Left kidney (tissue), 1 donor: ENCODE measurements at regions not wholly inside any gene's neighbourhood (a gene's known extent, or its start where the extent isn't known, plus 50 kb on each side); places are given as distances from the start of the nearest gene placed in this dataset.

Experiments used
- DNase-seq: peaks from one replicate; pipeline ENCODE4 v3.0.0-alpha.2; 2013

DNA sequence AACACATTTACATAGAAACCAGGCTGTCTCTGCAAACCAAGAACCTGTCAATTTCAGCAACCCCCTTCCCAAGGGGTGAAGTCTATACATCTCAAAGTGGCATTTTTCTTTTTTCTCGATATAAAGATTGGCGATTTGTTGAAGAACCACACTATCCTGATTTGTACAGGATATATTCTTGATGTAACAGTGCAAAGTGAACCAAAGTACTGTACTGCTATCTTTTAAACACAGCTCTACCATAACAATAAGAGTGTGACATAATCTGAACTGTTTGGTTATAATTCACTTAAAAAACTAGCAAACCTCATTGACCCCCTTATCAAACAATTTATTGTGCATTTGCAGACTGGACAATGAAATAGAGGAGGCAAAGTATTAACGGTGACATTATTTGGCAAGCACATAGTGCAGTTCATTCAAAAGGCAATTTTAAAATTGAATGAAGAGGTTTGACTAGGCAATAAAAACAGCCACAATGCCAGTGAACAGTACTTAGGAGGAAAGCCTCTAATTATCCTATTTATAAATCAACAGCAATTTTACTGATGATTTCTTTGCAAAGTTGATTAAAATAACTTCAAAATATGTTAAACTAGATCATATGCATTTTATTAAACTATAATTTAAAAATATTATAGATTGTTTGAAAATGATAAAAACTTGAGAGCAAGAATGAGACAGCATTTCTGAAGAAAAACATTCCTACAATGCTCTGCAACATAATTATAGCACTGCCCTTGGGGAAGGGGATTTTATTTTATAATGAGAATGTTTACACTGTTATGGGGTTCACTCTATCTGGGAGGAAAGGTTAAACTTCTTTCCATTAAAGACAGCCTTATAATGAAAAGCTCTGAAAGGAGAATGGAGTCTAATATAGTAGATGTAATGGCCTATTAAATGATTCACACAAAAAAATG, 440.9 kb downstream of the ZEB2 start:
- peak; percentile 26 for DNase-seq

DNA sequence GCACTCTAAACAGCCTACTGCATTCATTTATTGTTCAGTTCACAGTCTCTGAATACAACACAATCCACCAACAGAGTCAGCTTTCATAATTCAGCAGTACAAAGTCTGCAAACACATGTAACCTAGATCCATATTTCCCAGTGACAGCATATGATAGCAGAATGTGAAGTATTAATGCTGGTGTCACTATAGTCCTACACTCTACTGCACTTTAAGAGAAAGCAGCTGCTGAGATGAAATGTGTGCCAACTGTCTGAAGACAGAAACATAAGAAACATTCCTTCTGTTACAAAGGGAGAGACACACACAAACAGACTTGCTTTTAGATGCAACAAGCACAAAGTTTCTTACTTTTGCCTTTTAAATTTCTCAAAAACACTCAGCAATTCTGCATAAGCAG, 441.8 kb downstream of the ZEB2 start:
- peak; percentile 71 for DNase-seq

DNA sequence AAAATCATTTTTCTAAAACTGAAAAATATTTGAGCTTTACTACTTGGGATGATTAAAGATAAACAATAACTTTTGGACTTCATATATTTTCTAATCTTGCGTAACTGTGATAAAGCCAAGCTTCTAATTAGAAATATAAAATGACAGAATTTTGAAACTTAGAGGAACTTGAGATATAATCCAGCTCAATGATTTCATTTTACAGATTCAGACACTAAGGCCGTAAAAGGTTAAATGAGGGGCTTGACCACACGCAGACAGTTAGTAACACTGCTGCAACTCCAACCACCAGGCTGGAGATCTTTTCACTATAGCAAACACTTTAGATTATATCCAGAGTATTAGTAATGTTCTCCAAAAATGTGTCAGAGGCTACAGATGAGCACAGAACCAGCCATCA, 445.5 kb downstream of the ZEB2 start:
- DNase-seq, result no peak

DNA sequence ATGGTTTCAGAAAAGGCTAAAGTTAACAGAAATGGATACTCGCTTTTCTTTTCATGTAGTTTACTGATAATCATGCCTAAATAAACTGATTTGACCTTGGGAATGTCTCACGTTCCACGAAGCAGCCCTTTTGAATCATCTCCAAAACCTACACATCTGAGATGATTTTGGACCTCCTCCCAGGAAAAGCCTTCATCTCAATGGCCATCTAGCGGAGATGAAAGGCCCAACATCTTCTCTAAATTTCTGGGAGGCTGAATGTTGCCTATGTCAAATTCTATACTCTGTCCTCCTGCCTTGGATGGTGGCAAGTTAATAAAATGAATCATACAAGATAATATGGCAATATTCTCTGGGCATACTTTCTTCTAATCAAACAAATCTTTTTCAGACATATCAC, 448.5 kb downstream of the ZEB2 start:
- peak; percentile 31 for DNase-seq

DNA sequence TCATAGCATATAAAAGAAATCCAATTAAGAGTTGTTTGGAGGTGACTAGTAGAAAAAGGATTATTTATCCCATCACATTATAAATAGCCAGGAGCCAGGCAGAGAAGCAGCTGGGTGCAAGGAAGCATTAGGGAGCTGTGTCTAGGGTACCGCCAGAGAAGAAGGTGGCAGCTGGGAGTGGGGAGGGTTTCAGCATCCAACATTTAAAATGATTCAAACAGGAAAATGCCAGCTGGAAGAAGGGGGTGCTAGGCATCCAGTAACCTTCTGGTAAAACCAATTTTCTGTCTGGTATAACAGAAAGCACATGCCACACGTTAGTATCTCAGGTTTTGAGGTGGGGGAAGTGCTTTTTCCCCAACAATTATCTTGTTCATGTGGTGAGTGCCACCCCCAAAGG, 452.4 kb downstream of the ZEB2 start:
- no peak for DNase-seq

DNA sequence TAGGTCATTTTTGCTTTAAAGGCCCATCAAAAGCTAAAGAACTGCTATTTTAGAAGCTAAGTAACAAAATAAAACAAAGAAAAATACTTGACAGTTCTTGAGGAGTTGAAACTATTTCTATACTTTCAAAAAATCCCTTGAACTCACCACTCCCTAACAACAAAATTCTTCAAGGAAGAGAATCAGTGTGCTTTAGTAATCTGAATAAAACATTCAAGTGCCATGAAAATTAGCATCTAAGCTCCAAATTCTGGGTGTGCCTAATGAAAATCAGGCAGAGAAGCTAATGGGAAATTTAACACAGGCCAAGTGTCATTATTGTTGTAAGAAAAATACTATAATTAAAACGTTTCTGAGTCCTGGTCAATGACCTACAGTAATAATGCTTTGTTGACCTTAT, 456.3 kb downstream of the ZEB2 start:
- DNase-seq, result no peak

DNA sequence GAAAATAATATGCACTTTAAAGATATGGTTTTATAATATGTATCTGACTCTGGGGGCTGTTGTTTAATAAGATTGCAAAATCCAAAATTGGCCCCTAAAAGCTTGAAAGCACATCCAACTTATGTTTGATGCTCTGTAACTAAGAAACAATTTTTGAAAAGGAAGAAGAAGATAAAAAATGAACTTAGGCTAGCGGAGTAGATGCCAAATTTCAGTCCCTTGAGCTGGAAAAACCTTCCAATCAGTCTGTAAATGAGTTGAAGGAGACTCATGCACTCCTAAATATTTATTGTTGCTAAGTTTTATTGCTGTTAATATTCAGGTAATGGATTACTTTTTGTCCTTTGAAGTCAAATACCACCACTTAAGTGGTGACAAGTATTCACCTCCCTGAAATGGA, 465.0 kb downstream of the ZEB2 start:
- DNase-seq, result no peak

DNA sequence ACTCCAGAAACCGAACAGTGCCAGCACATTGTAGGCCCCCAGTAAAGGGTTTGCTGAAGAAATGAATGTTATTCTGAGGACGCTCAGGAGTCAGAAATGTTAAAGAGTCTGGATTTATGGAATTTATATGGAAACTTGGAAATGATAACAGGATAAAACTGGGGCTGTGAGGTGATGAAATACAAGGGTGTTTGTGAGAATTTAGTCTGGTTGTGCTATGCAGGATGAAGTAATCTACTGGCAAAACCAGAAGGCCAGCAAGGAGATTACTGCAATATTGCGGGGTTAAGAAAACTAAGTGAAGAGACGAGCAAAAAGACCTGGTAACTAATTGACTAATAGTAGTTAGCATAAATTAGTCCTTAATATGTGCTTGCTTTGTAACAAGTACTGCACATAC, 467.8 kb downstream of the ZEB2 start:
- no peak for DNase-seq

DNA sequence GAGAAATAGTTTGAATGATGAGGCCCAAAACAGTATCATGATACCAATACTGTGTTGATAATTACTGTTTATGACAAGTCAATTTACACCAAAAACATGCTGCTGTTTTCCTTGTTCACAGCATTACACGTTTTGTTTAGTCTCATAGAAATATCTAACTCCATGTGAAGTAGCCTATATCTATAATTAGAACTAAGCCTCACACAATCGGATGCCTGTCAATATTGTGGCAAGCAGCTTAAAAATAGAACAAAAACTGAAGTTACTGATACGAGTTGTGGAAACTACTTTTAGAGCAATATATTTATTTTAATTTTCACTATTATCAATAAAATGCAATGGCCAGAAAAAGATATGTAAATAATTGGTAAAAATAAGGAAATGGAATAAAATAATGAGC, 470.8 kb downstream of the ZEB2 start:
- no peak for DNase-seq

DNA sequence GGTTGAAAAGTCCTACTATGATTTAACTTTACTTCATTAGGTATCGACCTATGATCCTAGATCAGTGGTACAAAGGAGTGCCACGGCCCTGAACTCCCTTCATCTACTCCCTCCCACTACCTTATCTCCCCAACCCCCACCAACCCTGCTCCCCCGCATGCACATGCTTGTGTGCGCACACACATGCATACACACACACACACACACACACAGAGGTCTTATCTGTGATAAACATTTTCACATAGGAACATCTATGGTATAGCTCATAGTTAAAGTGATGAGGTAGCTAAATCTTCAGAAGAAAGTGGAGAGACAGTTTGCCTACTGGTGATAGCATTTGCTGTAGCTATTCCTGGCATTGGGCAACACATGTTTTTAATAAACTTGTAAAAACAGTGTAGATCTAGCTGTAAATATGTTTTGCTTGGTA, 471.3 kb downstream of the ZEB2 start:
- no peak for DNase-seq

DNA sequence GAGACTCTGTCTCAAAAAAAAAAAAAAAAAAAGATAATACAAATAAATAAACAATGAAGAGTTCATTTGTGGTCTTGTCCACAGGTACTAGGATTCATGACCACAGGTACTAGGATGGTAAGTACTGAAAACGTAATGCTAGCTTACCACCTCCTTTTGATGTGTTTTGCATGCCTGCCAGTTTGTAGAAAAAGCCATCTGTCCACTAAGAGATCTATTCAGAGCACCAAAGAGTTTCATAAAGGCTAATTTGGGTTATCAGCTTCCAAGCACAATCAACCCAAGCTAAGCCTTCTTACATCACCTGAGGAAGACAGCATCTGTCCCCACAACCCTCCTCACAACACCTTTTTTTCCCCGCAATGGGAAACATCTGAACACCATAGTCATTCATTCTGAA, 477.2 kb downstream of the ZEB2 start:
- DNase-seq, result no peak

DNA sequence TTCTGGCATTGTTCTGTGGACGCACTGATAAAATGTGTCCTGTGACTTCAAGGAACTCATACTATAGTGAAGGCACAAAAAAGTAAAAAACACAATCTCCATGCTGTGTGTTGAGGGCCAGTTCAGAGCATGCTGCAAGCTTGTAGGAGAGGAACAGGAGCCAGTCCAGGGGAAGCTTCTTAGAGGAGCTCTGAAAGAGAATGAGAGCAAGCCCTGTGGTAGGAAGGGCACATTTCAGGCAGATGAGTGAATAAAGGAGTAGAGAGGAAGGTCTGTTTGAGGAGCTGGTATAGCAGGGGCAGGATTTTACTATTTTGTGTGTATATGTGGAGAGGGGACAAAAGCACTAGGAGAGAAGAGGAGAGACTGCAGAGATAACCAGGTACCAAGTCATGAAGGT, 478.3 kb downstream of the ZEB2 start:
- DNase-seq, result no peak

DNA sequence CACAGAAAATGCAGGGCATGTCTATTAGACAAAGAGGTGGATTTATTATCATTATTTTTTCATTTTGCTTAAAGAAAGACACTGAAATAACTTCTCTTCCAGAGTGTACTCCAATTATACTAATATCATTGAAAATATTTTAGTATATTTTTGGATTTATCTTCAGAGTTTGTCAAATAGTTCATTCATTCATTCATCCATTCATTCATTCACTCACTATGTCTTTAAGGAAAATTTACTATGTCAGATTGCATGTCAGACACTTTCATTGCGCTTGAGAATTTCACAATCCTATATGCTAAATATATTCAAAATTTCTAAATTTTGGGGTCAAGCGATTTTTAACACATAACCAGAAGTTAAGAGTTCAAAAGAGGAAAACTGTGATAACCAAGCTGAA, 479.1 kb downstream of the ZEB2 start:
- DNase-seq, result no peak

DNA sequence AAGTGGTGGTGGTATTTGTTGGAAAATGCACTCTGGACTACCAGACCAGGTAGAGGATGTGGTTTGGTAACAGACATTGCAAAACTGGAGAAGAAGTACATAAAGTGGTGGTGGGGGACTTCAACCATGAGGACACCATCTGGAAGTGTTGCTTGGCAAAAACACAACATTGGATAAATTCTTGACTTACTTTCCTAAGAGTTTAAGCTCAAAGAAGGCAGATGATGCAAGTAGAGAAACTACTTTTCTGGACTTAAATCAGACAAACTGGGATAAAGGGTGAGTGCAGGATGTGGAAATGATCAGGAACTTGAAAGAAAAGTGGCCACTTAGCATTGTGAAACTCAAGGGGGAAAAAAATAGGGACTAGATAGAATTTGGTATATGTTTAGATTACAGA, 487.4 kb downstream of the ZEB2 start:
- no peak for DNase-seq

DNA sequence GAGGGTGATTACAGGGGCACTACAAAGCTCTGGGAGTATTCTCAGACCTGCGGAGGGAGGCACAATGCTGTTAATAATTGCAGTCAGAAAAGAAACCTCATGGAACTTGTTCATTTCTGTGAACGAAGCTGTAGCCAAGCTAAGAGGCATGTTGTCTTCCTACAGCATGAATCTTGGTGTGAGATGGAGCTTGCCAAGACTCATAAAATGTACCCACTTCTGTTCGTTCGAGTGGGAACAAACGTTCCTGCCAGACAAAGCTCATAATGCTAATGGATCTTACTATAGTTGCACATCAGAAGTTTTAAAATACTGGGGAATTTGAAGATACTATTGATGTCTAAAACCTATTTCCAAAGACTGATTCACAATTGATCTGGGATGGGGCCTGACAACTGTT, 489.1 kb downstream of the ZEB2 start:
- DNase-seq, result no peak

DNA sequence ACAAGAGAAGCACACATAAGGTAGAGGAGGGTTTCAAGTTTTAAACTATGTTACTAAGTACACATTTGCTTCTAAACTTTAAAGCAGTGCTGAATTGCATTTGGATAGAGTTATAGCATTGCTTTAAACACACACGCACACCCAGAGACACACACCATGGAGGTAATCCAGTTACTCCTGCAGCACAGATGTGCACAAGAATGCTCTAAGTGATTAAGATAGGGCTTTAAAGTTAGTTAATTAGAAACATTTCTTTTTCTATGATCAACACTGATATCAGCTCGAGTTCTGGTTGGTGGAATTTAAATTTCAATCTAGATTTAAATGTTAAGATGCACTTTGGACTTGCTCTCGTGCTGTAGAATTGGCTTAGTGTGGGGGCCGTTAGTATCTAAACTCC, 492.3 kb downstream of the ZEB2 start:
- no peak for DNase-seq

DNA sequence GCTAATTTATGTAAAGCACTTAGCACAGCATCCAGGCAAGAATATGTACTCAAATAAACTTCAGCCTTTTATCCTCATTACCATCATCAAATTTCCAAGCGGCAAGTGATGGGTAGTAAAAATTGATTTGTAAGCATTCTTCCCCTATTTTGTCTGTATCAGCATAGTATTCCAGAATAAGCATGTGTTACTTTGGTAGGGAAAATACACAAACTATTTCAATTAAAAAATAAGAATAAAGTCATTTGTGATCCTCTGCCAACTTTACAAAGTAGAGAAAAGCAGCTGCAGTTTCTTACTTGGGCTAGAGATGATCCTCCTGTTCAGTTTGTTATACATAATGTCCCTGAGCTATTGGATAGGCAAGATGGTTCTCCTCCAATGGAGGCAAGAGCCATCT, 493.2 kb downstream of the ZEB2 start:
- peak; percentile 17 for DNase-seq

DNA sequence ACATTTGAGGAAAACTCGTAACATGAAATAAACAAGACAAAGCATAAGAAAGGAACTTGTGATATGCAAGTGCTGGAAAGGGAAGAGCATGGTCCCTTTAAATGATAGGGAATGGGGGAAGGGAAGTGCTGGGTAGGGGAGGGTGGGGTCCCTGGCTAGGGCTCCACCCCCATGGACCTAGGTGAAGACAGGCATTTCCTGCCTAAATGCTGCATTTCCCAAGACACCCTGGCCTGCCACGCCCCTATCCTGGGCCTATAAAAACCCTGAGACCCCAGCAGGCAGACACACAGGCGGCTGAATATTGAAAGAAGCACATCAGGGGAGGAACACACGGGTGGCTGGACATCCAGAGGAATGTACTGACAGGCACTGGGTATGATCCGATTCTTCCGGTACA, 499.9 kb downstream of the ZEB2 start:
- DNase-seq, result no peak

DNA sequence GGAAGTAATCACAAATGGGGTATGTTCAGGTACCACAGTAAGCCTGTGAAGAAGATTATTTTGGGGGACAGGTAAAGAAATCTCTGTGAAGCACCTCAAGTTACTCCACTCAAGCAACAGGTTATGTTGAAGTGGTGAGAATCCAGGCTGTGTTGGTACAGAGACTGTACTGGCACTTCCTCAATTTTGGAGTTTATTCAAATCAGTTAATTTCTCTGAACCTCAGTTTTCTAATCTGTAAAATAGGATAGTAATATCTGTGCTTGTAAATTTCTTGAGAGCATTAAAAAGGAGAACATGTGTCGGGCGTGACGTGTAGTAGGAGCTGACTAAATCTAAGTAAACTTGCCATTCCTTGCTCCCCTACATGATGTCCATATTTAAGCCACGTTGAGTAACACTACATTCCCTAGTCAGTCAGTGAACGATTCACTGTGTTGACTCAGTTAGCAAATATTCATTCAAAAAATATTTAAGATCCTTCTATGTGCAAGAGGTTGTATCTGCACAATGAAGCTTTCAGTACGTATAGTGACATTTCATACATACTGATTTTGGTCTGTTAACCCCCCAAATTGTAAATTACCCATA, 504.2 kb downstream of the ZEB2 start:
- DNase-seq, result no peak

DNA sequence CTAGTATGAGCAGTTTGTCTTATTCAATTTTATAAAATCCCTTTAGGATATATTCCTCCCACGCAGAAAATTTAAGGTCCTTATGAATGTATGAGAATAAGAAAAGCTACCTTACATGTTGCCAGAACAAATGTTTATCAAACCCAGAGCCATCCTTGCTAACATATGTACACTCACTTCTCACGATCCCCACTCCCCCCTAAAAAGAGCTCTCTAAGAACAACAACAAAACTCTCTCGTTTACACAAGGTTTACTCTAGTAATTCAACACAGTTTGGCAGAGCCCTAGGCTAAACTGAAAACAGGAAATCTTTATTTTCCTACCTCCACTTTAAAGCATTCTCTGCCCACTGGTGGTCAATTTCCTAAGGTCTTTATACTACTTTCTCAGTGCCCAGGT, 504.9 kb downstream of the ZEB2 start:
- DNase-seq, result no peak

DNA sequence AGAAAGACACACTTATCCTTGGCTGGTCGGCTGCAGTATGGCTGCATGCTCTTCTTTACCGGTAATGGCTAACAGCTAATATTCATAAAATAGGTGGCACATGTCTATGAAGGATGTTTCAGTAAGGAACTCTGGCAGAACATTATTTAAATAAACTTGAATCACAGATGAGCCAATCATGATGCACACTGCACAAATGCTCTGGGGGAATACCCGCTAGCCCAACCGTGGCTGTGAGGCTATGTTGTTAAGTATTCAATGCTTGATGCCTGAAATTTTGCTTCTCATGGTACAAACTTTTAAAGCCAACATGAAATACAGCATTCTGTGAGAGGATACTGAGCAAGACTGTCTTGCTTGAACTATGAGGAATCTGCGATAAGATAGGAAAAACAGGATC, 505.8 kb downstream of the ZEB2 start:
- no peak for DNase-seq

DNA sequence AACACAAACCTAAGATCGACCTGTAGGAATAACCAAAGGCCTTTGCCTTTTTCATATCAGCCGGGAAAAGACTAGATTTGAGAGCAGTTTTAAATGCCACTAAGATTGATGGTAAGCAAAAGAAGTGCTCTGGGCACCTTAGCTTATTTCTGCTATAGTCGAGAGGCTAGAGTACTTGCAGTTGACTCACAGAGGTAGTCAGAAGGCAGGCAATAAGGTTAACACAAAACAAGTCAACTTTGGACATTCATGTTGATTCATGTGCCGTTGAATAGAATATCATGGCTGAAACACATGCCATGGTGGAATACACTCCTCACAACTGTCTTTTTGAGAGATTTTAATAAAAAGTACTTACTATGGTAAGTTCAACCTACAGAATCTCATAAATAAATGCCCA, 507.6 kb downstream of the ZEB2 start:
- no peak for DNase-seq

DNA sequence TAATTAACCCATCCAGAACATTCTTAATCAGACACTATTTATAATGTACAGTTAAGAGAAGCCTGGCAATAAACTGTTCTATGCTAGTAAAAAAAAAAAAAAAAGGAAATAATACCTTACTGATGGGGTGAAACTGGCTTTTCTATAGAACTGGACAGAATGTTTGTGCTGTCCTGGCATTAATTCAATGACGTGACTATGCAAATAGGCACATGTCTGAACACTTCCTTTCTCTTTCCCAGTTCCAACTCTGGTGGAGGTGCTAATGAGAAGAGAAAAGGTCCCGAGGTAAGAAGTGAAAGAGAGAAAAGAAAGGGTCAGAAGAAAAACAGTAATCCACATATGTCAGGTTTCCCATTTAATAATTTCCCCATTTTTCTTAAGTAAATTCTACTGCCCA, 508.4 kb downstream of the ZEB2 start:
- DNase-seq, result no peak

DNA sequence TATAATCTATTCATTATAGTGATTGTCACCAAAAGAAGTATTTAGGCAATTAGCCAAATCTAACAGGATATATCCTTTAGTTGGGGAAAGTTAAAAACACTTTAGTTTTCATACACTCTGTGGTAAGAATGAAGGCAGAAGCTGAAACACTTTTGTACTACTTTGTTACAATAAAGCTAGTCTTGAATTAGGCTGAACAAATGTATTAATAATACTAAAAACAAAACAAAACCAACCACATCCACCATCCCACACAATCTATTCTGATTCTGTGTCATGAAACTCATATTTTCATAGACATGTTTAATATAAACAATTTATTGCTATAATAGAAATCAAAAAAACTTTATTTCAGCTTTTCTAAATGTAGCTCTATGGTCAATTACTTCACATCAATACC, 508.8 kb downstream of the ZEB2 start:
- no peak for DNase-seq
